CD4-positive, alpha-beta T cell treated with Interleukin-12 subunit alpha and Interleukin-12 subunit beta, for 1 hour (primary cell): ENCODE measurements at regions not wholly inside any gene's neighbourhood (a gene's known extent, or its start where the extent isn't known, plus 50 kb on each side); places are given as distances from the start of the nearest gene placed in this dataset.
"Not testable (repeated sequence)": the region's sequence is repeated elsewhere in the genome, so short reads cannot be mapped to it uniquely, and the experiment has no call there.

ENCODE experiments used
- DNase-seq: peaks from one replicate; pipeline ENCODE4 v3.0.0-alpha.2; 2020

GRCh38 chr16:66039793-66040192 lies 326.7 kb upstream of the CDH5 start:
- no peak for DNase-seq

GRCh38 chr16:66036793-66037715 lies 329.4 kb upstream of the CDH5 start:
- no peak for DNase-seq

GRCh38 chr16:66036184-66036583 lies 330.3 kb upstream of the CDH5 start:
- DNase-seq = no peak

- DNase-seq = no peak
Observed at GRCh38 chr16:66035096-66035495, 331.4 kb upstream of the CDH5 start.

GRCh38 chr16:66032841-66033240 lies 333.6 kb upstream of the CDH5 start:
- DNase-seq = no peak

GRCh38 chr16:66030036-66030435 lies 336.5 kb upstream of the CDH5 start:
- no peak for DNase-seq

GRCh38 chr16:66028510-66029216 lies 337.8 kb upstream of the CDH5 start:
- no peak for DNase-seq

GRCh38 chr16:66026787-66027330 lies 339.6 kb upstream of the CDH5 start:
- DNase-seq = no peak

- no peak for DNase-seq
Observed at GRCh38 chr16:66026211-66026610, 340.3 kb upstream of the CDH5 start.

GRCh38 chr16:66025751-66026150 lies 340.7 kb upstream of the CDH5 start:
- no peak for DNase-seq

- DNase-seq = not testable (repeated sequence)
Observed at GRCh38 chr16:66024567-66024966, 341.9 kb upstream of the CDH5 start.

- DNase-seq = no peak
Observed at GRCh38 chr16:66023481-66023880, 343.0 kb upstream of the CDH5 start.

- DNase-seq = no peak
Observed at GRCh38 chr16:66020642-66021041, 345.8 kb upstream of the CDH5 start.

- DNase-seq = no peak
Observed at GRCh38 chr16:66020046-66020445, 346.4 kb upstream of the CDH5 start.

- DNase-seq = not testable (repeated sequence)
Observed at GRCh38 chr16:66019502-66019901, 347.0 kb upstream of the CDH5 start.

- no peak for DNase-seq
Observed at GRCh38 chr16:66014221-66014620, 352.3 kb upstream of the CDH5 start.

GRCh38 chr16:66013486-66013885 lies 353.0 kb upstream of the CDH5 start:
- no peak for DNase-seq

GRCh38 chr16:66008136-66008535 lies 358.4 kb upstream of the CDH5 start:
- no peak for DNase-seq

- DNase-seq = no peak
Observed at GRCh38 chr16:66007717-66008116, 358.8 kb upstream of the CDH5 start.

GRCh38 chr16:66006485-66006884 lies 360.0 kb upstream of the CDH5 start:
- no peak for DNase-seq

GRCh38 chr16:66004699-66005098 lies 361.8 kb upstream of the CDH5 start:
- DNase-seq = no peak

- no peak for DNase-seq
Observed at GRCh38 chr16:66003201-66003600, 363.3 kb upstream of the CDH5 start.

GRCh38 chr16:66002601-66003000 lies 363.9 kb upstream of the CDH5 start:
- DNase-seq = no peak

GRCh38 chr16:66001432-66001831 lies 365.1 kb upstream of the CDH5 start:
- no peak for DNase-seq
